Heart left ventricle (tissue), 16 donors: ENCODE measurements at regions not wholly inside any gene's neighbourhood (a gene's known extent, or its start where the extent isn't known, plus 50 kb on each side); places are given as distances from the start of the nearest gene placed in this dataset.

Experiments used
- ATAC-seq, 4 donors: fragments of 200-7000 bp; cut with Tn5 transposase; one replicate each; pipeline ENCODE4 v1.9.1; 2020 to 2022; ENCODE audit warnings: moderate library complexity in 4 of 4, mild to moderate bottlenecking in 3 of 4, moderate number of reproducible peaks in 1 of 4
- DNase-seq, 5 donors: peaks; one replicate each; pipeline ENCODE4 v3.0.0-alpha.2; 2020
- H3K27ac ChIP-seq, 12 donors: fragments of 200-600 bp; sonication (generic) in 4 of 12; one replicate each; pipeline versions ENCODE4 v1.5.0 to v1.8.0; 2016 to 2022; ENCODE audit warnings: mild to moderate bottlenecking in 2 of 12
- H3K27me3 ChIP-seq, 9 donors: fragments of 200-600 bp; sonication (generic) in 2 of 9; one replicate each; pipeline versions ENCODE4 v1.5.1 to v1.8.0; 2016 to 2022; ENCODE audit warnings: mild to moderate bottlenecking in 3 of 9
- H3K36me3 ChIP-seq, 9 donors: fragments of 200-600 bp; sonication (generic) in 2 of 9; one replicate each; pipeline versions ENCODE4 v1.5.0 to v1.8.0; 2018 to 2022; ENCODE audit warnings: mild to moderate bottlenecking in 2 of 9
- H3K4me1 ChIP-seq, 12 donors: fragments of 200-600 bp; sonication (generic) in 4 of 12; one replicate each; pipeline versions ENCODE4 v1.5.0 to v1.8.0; 2016 to 2022; ENCODE audit warnings: mild to moderate bottlenecking in 3 of 12
- H3K4me3 ChIP-seq, 12 donors: fragments of 200-600 bp; sonication (generic) in 4 of 12; one replicate each; pipeline versions ENCODE4 v1.5.0 to v1.8.0; 2017 to 2022; ENCODE audit warnings: mild to moderate bottlenecking in 9 of 12, moderate library complexity in 4 of 12
- H3K9me3 ChIP-seq, 12 donors: fragments of 200-600 bp; sonication (generic) in 4 of 12; one replicate each; pipeline versions ENCODE4 v1.5.0 to v1.8.0; 2016 to 2022; ENCODE audit warnings: mild to moderate bottlenecking in 1 of 12
- POLR2A ChIP-seq, 2 donors: fragments of 450-650 bp; IDR thresholded peaks; one replicate each; pipeline ENCODE4 v1.6.1; 2017; ENCODE audit warnings: antibody characterized with exemption in 2 of 2, mild to moderate bottlenecking in 2 of 2, moderate library complexity in 2 of 2
- WGBS, 4 donors: extraction: QIAGEN DNeasy Blood & Tissue Kit in 2 of 4; methylation state at CpG; one replicate each; pipeline versions ENCODE4 v1.1.5 to v1.1.7; 2013 to 2018; 5-methylcytosine and 5-hydroxymethylcytosine counted together
- intact Hi-C, 10 donors: fragments of 100-400 bp; cut with DNase I; formaldehyde crosslinking; loops; one replicate each; pipeline versions ENCODE4 v1.11.1 to v1.14.2; 2022
- TF ChIP-seq, protein P1 (sequence below), 12 donors: fragments of 200-600 bp; sonication (generic) in 4 of 12; IDR thresholded peaks; one replicate each; pipeline versions ENCODE4 v1.5.0 to v1.8.0; 2018 to 2022; ENCODE audit warnings: antibody characterized with exemption in 12 of 12, mild to moderate bottlenecking in 5 of 12
- donor health status: ischemic (EF 13 %, LVEDD 7.1; RV severe dilation, severe dysfunction).
- donor health status: healthy with polysubstance abuse.
- donor health status: DM: no; HTN: yes; CAD: no.
- donor health status: DM: no; HTN: no; CAD: no.
- donor health status: ischemic (EF 25% LVEDD 6.9; RV normal size, moderate dysfunction).
- donor health status: ischemic (EF 25% LVEDD 5.7; RV mildly dilated, moderate dysfunction).
- donor health status: healthy.
- donor health status: DM: yes; HTN: yes; CAD: no.
- donor health status: ischemic (EF 35%, LVEDD 5.7; RV mildly dilated, moderate dysfunction).
- donor health status: nonischemic (EF 11% LVEDD 7.7; RV severe dilation, severe dysfunction).
- donor health status: DM: yes; HTN: yes; CAD: no.
- donor health status: PGD.
- donor health status: ischemic (EF 29% LVEDD 5.4; RV normal size, mild dysfunction).
- donor health status: nonischemic (EF 23%, LVEDD 6.1; RV moderate dilation, normal function).

DNA sequence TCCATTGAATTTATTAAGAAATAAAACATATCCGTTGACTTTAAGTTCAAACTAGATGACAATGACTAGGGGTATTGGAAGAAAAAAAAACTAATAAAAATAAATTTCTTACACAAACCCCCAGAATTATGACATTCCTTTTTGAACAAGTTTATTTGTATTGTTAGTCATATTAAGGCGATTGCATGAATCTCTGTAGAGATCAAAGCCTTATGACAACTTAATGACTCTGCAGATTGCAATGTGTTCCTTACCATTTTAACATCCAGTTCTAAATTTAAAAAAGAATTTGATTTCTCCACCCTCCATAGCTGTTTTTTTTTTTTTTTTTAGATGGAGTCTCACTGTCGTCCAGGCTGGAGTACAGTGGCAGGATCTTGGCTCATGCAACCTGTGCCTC lies 189.8 kb upstream of the CEP162 start:
- WGBS, 4 donors, result 69 to 84% (median 76%) methylated on average over 3 of the region's 3 CpGs

DNA sequence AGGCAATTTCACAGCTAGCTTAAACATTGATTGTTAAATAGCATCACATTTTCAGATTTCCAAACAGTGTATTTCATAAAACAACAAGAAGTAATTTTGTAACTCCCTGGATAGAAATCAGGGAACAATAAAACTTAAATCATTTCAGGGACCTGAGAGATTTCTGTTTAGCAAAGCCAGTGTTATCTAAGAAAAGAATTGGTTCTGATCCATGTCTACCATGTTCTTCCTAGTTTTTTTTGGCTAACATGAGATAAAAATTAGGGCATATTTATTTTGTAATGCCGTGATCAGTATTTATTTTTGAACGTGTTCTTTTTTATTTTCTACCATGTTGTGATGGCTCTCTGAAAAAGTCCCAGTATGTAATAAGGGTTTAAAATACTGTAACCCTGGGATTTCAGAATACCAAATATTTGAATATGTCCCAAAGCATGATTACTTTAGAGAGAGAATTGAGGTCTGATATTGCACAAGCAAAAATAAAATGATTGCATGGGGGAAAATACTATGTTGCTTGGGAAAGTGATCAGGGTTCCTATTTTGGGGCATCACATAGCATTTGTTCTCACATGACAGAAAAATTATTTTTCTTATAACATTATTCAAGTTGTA lies 188.7 kb upstream of the CEP162 start:
- no peaks in the 10 kb centered on the region for H3K36me3 ChIP-seq
- no peak for DNase-seq
- ATAC-seq, result no peak
- TF ChIP-seq, protein P1, sequence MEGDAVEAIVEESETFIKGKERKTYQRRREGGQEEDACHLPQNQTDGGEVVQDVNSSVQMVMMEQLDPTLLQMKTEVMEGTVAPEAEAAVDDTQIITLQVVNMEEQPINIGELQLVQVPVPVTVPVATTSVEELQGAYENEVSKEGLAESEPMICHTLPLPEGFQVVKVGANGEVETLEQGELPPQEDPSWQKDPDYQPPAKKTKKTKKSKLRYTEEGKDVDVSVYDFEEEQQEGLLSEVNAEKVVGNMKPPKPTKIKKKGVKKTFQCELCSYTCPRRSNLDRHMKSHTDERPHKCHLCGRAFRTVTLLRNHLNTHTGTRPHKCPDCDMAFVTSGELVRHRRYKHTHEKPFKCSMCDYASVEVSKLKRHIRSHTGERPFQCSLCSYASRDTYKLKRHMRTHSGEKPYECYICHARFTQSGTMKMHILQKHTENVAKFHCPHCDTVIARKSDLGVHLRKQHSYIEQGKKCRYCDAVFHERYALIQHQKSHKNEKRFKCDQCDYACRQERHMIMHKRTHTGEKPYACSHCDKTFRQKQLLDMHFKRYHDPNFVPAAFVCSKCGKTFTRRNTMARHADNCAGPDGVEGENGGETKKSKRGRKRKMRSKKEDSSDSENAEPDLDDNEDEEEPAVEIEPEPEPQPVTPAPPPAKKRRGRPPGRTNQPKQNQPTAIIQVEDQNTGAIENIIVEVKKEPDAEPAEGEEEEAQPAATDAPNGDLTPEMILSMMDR (IDR thresholded peaks at IDR 0.05), result no peak
- TF ChIP-seq POLR2A (IDR thresholded peaks at IDR 0.05), result no peak
- intact Hi-C loops, result no loop called here
- H3K27me3 ChIP-seq, result no peaks in the 10 kb centered on the region
- no peak overlapping the region for H3K27ac ChIP-seq
- no peaks in the 10 kb centered on the region for H3K9me3 ChIP-seq
- H3K4me1 ChIP-seq, result no peaks in the 10 kb centered on the region
- no peak overlapping the region for H3K4me3 ChIP-seq
- 66 to 78% (median 72%) methylated on average over 2 of the region's 2 CpGs for WGBS, 4 donors

More for the DNA sequence above, 189.8 kb upstream of the CEP162 start:
- Histone ChIP-seq H3K9me3 (no peaks in the 10 kb centered on the region), H3K27me3 (peaks cover 0 to 2% (median 0%) of the 10 kb centered on the region in 9 donors), H3K4me3 (no peak overlapping the region), H3K4me1 (no peaks in the 10 kb centered on the region), H3K36me3 (no peaks in the 10 kb centered on the region), H3K27ac (no peak overlapping the region)
- TF ChIP-seq, protein P1 (IDR thresholded peaks at IDR 0.05), result no peak
- no peak for TF ChIP-seq POLR2A (IDR thresholded peaks at IDR 0.05)
- ATAC-seq (no peak), DNase-seq (no peak)
- intact Hi-C loops, result no loop called here

DNA sequence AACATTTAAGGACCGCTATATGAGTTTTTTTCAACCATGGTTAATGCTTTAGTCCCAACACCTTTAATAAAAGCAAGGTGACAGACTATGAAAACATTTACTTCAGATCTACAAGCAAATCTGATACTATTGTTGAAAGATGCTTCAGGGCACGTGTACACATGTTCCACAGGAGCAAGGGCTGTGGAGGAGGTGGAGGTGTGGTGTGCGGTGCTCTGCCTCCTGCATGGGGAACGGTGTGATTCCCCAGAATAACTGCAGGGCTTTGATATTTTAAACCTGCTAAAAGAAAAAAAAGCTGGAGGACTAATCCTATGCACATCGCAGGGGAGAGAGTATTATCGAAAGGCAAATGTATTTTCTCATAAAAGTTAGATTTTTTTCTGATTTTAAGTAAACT lies 188.1 kb upstream of the CEP162 start:
- intact Hi-C loops, result no loop called here
- WGBS, 4 donors, result 64 to 71% (median 68%) methylated on average over 6 of the region's 6 CpGs

DNA sequence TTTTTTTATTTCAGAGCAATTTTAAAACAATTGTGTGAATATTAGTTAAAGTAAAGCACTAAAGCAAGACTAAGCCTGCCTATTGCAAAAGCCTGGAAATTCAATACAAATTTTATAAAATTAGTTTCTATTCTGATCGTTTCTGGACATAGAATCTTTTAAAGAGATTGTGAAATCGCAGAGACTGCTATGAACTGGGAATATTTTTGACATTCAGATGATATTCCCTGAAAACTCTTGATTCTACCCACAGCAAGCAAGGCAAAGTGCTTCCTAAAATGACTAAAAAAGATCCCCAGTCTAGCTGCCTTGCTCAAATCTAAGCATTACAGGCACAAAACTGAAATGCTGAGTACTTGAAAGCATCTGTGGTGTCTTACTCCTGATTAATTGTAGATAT lies 187.6 kb upstream of the CEP162 start:
- no peak for DNase-seq
- H3K27ac ChIP-seq, result no peak overlapping the region
- no peaks in the 10 kb centered on the region for H3K27me3 ChIP-seq
- TF ChIP-seq POLR2A (IDR thresholded peaks at IDR 0.05), result no peak
- TF ChIP-seq, protein P1 (IDR thresholded peaks at IDR 0.05), result no peak
- no peaks in the 10 kb centered on the region for H3K9me3 ChIP-seq
- intact Hi-C loops, result no loop called here
- no peaks in the 10 kb centered on the region for H3K36me3 ChIP-seq
- no peak overlapping the region for H3K4me3 ChIP-seq
- ATAC-seq, result no peak
- H3K4me1 ChIP-seq, result no peaks in the 10 kb centered on the region
- WGBS, 4 donors, result 52 to 66% (median 56%) methylated on average over 2 of the region's 2 CpGs

More for the DNA sequence above, 188.1 kb upstream of the CEP162 start:
- Histone ChIP-seq H3K36me3 (no peaks in the 10 kb centered on the region), H3K4me3 (no peak overlapping the region), H3K9me3 (no peaks in the 10 kb centered on the region), H3K27me3 (no peaks in the 10 kb centered on the region), H3K27ac (no peak overlapping the region), H3K4me1 (no peaks in the 10 kb centered on the region)
- DNase-seq (no peak), ATAC-seq (no peak)
- no peak for TF ChIP-seq POLR2A (IDR thresholded peaks at IDR 0.05)

- intact Hi-C loops, result no loop called here
- no peak overlapping the region for H3K27ac ChIP-seq
- DNase-seq (no peak), ATAC-seq (no peak)
- TF ChIP-seq, protein P1 (IDR thresholded peaks at IDR 0.05), result no peak
- no peak for TF ChIP-seq POLR2A (IDR thresholded peaks at IDR 0.05)
- 61 to 69% (median 64%) methylated on average over 6 of the region's 6 CpGs for WGBS, 4 donors
- no peaks in the 10 kb centered on the region for H3K9me3 ChIP-seq
- H3K27me3 ChIP-seq, result no peaks in the 10 kb centered on the region
- H3K4me3 ChIP-seq, result no peak overlapping the region
- no peaks in the 10 kb centered on the region for H3K4me1 ChIP-seq
- no peaks in the 10 kb centered on the region for H3K36me3 ChIP-seq
Measured at GRCh38 chr6:84414531-84414930, 187.1 kb upstream of the CEP162 start.
